Prostate gland (tissue), 2 donors: ENCODE measurements at regions not wholly inside any gene's neighbourhood (a gene's known extent, or its start where the extent isn't known, plus 50 kb on each side); places are given as distances from the start of the nearest gene placed in this dataset.

Experiments
- POLR2A ChIP-seq: fragments of 450-650 bp; IDR thresholded peaks from one replicate; pipeline ENCODE4 v1.6.1; 2016; ENCODE audit warnings: antibody characterized with exemption, mild to moderate bottlenecking
- TF ChIP-seq, protein P1 (sequence below), 4 experiments: fragments of 200-600 bp in 2 of 4; fragments of 450-650 bp in 2 of 4; sonication (generic) in 2 of 4; IDR thresholded peaks; 1 replicate in 3 of 4; 2 replicates in 1 of 4; pipeline ENCODE4 v1.5.1; 2016 to 2019; ENCODE audit warnings: antibody characterized with exemption in 4 of 4, mild to moderate bottlenecking in 2 of 4, moderate library complexity in 2 of 4

DNA sequence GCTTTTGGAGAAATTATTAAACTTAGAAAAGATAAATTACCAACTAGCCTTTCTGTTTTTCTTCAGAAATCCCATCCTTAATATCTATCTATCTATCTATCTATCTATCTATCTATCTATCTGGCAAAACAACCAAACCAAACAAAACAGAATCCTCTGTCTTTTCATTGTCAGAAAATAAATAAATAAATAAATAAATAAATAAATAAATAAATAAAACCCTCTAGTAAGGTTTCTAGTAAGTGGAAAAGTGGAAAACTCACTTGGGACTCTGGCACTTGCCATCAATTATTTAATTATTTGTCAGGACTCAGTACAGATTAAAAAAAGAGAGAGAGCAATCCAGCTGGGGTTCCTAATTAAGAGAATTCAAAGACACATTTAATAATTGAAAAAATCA is 556.2 kb upstream of the CHORDC1 start:
- TF ChIP-seq, protein P1, sequence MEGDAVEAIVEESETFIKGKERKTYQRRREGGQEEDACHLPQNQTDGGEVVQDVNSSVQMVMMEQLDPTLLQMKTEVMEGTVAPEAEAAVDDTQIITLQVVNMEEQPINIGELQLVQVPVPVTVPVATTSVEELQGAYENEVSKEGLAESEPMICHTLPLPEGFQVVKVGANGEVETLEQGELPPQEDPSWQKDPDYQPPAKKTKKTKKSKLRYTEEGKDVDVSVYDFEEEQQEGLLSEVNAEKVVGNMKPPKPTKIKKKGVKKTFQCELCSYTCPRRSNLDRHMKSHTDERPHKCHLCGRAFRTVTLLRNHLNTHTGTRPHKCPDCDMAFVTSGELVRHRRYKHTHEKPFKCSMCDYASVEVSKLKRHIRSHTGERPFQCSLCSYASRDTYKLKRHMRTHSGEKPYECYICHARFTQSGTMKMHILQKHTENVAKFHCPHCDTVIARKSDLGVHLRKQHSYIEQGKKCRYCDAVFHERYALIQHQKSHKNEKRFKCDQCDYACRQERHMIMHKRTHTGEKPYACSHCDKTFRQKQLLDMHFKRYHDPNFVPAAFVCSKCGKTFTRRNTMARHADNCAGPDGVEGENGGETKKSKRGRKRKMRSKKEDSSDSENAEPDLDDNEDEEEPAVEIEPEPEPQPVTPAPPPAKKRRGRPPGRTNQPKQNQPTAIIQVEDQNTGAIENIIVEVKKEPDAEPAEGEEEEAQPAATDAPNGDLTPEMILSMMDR (IDR thresholded peaks at IDR 0.05): no peak
- no peak for TF ChIP-seq POLR2A
